OCI-LY7 (cell line): ENCODE measurements at regions not wholly inside any gene's neighbourhood (a gene's known extent, or its start where the extent isn't known, plus 50 kb on each side); places are given as distances from the start of the nearest gene placed in this dataset.

Experiments used
- CTCF ChIP-seq: fragments of 200-600 bp; sonication (generic); conservative IDR thresholded peaks from 2 replicates; pipeline ENCODE4 v1.5.1; 2014; ENCODE audit warnings: mild to moderate bottlenecking, antibody characterized with exemption, low read length, moderate library complexity, mixed read lengths
- EZH2phosphoT487 ChIP-seq: fragments of 200-600 bp; sonication (generic); IDR thresholded peaks from 2 replicates; pipeline ENCODE4 v1.6.1; 2018; ENCODE audit warnings: low read depth, borderline replicate concordance, mild to moderate bottlenecking, mixed run types, antibody characterized with exemption, low read length, moderate library complexity, mixed read lengths

GRCh38 chr5:32989815-32990214, 278.7 kb downstream of the NPR3 start:
- TF ChIP-seq CTCF (no peak), EZH2phosphoT487 (no peak)
